Neural progenitor cell (in vitro differentiated cells): ENCODE measurements at regions not wholly inside any gene's neighbourhood (a gene's known extent, or its start where the extent isn't known, plus 50 kb on each side); places are given as distances from the start of the nearest gene placed in this dataset.

Experiments used
- EZH2 ChIP-seq: fragments of 200-600 bp; sonication (generic); IDR thresholded peaks from 2 replicates; pipeline ENCODE4 v1.6.1; 2017; ENCODE audit warnings: antibody characterized with exemption, mild to moderate bottlenecking, moderate library complexity
- EZH2phosphoT487 ChIP-seq: fragments of 200-600 bp; sonication (generic); IDR thresholded peaks from 2 replicates; pipeline ENCODE4 v1.6.1; 2017; ENCODE audit warnings: antibody characterized with exemption
- TF ChIP-seq, protein P1 (sequence below): fragments of 200-600 bp; sonication (generic); IDR thresholded peaks from 2 replicates; pipeline ENCODE4 v1.5.1; 2017; ENCODE audit warnings: antibody characterized with exemption, mild to moderate bottlenecking

DNA sequence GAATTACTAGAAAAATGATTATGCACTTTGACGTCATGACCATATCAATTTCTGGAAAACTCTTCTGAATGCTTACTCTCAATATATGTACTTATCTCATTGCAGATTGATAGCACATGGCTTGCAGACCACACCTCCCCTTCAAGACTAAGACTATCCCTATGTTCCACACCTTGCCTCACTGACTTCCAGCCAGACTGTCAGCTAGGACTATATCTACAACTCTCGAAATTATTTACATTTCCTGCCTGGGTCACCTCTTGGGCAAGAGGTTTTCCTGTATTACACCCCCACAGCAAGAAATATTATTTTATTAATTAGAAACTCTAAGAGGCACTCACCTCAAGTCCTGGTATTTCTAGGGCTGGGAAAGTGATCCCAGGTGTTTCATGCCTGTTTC is 236.6 kb downstream of the CYRIA start:
- TF ChIP-seq EZH2phosphoT487 (no peak), EZH2 (no peak)
- TF ChIP-seq, protein P1, sequence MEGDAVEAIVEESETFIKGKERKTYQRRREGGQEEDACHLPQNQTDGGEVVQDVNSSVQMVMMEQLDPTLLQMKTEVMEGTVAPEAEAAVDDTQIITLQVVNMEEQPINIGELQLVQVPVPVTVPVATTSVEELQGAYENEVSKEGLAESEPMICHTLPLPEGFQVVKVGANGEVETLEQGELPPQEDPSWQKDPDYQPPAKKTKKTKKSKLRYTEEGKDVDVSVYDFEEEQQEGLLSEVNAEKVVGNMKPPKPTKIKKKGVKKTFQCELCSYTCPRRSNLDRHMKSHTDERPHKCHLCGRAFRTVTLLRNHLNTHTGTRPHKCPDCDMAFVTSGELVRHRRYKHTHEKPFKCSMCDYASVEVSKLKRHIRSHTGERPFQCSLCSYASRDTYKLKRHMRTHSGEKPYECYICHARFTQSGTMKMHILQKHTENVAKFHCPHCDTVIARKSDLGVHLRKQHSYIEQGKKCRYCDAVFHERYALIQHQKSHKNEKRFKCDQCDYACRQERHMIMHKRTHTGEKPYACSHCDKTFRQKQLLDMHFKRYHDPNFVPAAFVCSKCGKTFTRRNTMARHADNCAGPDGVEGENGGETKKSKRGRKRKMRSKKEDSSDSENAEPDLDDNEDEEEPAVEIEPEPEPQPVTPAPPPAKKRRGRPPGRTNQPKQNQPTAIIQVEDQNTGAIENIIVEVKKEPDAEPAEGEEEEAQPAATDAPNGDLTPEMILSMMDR: no peak
